AG10803 (cell line): ENCODE measurements at regions not wholly inside any gene's neighbourhood (a gene's known extent, or its start where the extent isn't known, plus 50 kb on each side); places are given as distances from the start of the nearest gene placed in this dataset.

Experiments used
- DNase-seq: peaks from one replicate; pipeline ENCODE4 v3.0.0; 2010; ENCODE audit warnings: low read depth
- H3K4me3 ChIP-seq: 2 replicates; pipeline ENCODE4 v1.5.1; 2011; ENCODE audit warnings: mild to moderate bottlenecking, low read length, control low read depth
- TF ChIP-seq, protein P1 (sequence below): conservative IDR thresholded peaks from 2 replicates; pipeline ENCODE4 v1.5.1; 2011; ENCODE audit warnings: mild to moderate bottlenecking, low read length, control low read depth, inconsistent platforms

DNA sequence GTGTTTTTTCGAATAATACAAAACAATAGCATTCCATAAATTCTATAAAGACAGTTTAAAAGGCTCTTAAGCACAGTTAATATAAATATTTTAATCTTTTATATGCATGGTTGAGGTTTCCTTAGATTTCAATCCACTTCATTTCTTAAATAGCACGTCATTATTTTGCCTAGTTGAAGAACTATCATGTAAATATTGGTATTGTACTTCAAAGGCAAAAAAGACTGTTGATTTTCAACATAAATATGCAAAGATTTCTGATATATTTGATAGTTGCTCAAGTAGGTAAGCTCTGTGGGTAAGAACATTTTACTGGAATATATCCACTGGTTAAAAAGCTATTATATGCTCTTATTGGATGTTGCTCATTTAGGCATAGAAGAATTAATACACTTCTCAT lies 458.6 kb downstream of the NR2F1-AS1 start:
- no peak for DNase-seq
- H3K4me3 ChIP-seq: no peak overlapping the region
- TF ChIP-seq, protein P1, sequence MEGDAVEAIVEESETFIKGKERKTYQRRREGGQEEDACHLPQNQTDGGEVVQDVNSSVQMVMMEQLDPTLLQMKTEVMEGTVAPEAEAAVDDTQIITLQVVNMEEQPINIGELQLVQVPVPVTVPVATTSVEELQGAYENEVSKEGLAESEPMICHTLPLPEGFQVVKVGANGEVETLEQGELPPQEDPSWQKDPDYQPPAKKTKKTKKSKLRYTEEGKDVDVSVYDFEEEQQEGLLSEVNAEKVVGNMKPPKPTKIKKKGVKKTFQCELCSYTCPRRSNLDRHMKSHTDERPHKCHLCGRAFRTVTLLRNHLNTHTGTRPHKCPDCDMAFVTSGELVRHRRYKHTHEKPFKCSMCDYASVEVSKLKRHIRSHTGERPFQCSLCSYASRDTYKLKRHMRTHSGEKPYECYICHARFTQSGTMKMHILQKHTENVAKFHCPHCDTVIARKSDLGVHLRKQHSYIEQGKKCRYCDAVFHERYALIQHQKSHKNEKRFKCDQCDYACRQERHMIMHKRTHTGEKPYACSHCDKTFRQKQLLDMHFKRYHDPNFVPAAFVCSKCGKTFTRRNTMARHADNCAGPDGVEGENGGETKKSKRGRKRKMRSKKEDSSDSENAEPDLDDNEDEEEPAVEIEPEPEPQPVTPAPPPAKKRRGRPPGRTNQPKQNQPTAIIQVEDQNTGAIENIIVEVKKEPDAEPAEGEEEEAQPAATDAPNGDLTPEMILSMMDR: no peak

DNA sequence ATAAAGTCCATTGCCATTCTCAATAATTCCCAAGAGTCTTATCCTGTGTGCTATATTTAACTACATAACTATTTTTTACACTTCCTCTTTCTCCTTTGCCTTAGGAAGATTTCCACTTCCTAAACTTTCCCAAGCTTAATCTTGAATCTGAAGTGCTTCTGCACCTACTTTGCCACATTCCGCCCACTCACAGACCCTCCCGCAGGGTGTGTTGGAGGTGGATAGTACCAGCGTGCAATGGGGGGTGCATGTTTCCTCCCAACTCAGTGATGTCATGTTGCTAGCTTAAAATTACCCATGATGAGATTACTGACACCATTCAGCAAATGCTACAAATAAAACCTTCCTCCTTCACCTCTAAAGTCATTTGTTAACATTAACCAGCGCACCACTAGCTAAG lies 460.2 kb downstream of the NR2F1-AS1 start:
- no peak overlapping the region for H3K4me3 ChIP-seq
- no peak for DNase-seq
- TF ChIP-seq, protein P1: no peak

DNA sequence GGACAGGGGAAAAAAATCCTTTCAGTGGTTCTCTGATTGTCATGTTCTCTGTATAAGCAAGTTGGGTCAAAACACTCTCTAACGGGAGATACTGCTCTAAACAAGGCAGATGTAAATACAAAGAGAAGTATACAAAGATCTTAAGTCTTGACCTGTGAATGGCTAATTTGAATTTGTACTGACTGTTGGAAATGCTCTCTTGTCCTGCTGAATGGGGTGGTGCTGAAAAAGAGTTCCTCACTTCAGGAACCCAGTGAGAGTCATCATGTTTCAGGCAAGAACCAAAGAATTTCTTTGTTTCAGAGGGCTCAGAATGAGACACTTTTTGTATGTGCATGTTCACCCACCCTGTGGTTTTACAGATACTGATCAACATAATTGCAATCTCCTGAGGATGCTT lies 461.0 kb downstream of the NR2F1-AS1 start:
- TF ChIP-seq, protein P1: no peak
- H3K4me3 ChIP-seq: no peak overlapping the region
- DNase-seq: no peak

DNA sequence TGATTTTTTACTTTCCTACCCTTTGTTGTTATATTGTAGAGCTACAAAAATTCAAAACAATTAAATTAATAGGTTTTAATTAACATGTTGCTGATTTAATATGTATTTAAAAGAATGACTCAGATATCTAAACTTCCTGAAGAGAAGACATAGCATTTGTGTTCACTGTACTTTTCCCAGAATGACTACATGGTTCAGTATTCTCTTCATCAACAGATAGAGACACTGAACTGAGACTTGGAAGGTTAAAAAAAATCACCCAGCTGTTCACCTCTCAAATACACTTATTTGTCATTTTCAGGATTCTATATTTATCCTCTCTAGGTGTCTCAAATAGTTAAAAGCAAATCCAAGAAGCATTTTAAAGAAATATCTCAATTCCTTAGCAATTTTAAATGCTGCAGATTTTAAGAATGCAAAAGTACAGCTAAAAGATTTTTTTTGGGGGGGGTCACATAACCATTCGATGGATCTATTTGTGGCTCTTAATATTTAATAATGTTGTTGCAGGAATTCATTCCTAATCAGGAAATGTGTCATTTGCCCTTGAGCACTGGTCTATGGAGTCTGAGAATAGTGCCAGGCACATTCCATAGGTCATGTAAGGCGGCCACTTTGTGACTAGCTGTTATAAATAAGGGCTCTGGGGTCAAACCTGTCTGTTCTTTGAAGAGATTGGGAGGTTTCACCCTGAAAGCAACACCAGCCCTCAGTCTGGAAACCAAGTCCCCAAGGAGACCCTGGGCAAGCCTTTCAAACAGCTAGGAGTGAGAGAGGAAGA lies 463.1 kb downstream of the NR2F1-AS1 start:
- no peak overlapping the region for H3K4me3 ChIP-seq
- no peak for DNase-seq
- TF ChIP-seq, protein P1: no peak

DNA sequence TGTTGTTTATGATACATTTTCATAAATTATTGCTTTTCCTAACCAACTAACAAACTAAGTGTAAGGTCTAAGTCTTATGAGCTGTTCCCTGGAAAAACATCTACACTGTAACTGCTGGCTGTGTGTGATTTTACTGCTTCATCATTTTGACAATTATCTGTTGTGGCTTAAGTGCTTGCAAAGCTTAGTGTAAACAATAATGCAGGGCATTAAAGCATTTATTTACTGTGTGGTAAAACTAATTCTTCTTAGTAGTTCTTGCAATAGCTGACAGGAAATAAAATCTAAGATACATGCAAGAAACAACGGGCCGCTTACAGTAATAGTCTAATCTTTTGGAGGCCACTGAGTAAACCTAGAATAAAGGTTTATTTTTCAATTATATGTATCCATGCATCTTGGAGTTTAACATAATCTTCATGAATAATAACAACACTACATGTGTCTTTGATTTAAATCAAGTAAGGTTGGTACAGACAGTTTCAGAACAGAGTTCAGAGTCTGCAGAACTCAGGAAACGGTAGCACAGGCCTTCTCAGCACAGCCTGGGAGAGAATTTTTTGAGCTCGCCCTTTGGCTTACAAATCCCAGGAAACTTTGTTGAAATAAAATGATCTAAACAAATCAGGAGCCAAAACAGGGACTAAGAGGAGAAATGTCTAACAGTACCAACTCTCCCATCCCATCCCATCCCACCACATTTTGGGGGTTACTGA lies 473.1 kb downstream of the NR2F1-AS1 start:
- DNase-seq: no peak
- TF ChIP-seq, protein P1: no peak
- no peak overlapping the region for H3K4me3 ChIP-seq

DNA sequence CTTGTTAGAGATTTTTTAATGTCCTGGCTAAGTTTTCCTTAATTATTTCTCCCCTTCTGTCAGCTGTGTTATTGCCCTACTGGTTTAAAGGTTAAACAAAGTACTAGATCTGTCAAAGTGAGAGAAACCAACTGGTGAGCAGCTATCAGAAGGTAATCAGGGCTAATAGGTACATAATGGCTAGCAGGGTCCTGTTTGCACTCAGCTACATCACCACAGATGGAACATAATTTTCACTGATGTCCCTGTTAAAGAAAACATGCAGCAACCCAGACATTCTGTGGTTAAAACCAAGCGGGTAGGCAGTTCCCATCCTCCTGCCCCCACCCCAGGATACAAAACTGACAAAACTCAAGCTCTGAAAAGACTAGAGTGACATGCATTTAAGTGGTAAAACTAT lies 473.9 kb downstream of the NR2F1-AS1 start:
- DNase-seq: no peak
- H3K4me3 ChIP-seq: no peak overlapping the region
- TF ChIP-seq, protein P1: no peak

DNA sequence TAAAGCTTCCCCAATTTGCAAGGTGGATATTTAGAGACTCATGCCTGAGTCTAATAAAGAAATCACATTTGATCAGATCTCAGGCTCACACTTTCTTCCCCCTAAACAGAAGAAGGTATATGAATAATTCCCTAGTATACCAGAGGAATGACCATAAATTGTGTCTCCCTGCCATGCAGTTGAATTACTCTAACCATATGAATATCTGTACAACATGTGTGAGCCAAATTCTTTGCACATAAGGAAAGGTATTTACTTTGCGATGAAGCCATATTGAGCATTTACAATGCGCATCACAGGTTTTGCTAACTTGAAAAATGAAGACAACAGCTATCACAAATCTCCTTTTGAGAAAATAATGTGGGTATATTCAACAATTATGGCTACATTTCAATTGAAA lies 479.4 kb downstream of the NR2F1-AS1 start:
- no peak overlapping the region for H3K4me3 ChIP-seq
- peak; percentile 20 for DNase-seq
- TF ChIP-seq, protein P1: no peak
